Ishikawa (cell line): ENCODE measurements at regions not wholly inside any gene's neighbourhood (a gene's known extent, or its start where the extent isn't known, plus 50 kb on each side); places are given as distances from the start of the nearest gene placed in this dataset.

ENCODE experiments used
- CEBPB ChIP-seq: IDR thresholded peaks from 2 replicates; pipeline ENCODE4 v1.6.1; 2012
- CREB1 ChIP-seq: IDR thresholded peaks from 2 replicates; pipeline ENCODE4 v1.6.1; 2012; ENCODE audit warnings: low read depth
- EGR1 ChIP-seq: IDR thresholded peaks from 2 replicates; pipeline ENCODE4 v1.6.1; 2012
- EP300 ChIP-seq: IDR thresholded peaks from 2 replicates; pipeline ENCODE4 v1.6.1; 2012; ENCODE audit warnings: borderline replicate concordance
- FOXM1 ChIP-seq: IDR thresholded peaks from 2 replicates; pipeline ENCODE4 v1.6.1; 2012; ENCODE audit warnings: low read depth, borderline replicate concordance
- MAX ChIP-seq: IDR thresholded peaks from 2 replicates; pipeline ENCODE4 v1.6.1; 2012
- NFIC ChIP-seq: IDR thresholded peaks from 2 replicates; pipeline ENCODE4 v1.6.1; 2012
- RAD21 ChIP-seq: IDR thresholded peaks from 2 replicates; pipeline ENCODE4 v1.6.1; 2012; ENCODE audit warnings: low read depth
- REST ChIP-seq: IDR thresholded peaks from 2 replicates; pipeline ENCODE4 v1.6.1; 2012; ENCODE audit warnings: low read depth, mild to moderate bottlenecking
- TAF1 ChIP-seq: IDR thresholded peaks from 2 replicates; pipeline ENCODE4 v1.6.1; 2012; ENCODE audit warnings: low read depth, mild to moderate bottlenecking
- TCF12 ChIP-seq: IDR thresholded peaks from 2 replicates; pipeline ENCODE4 v1.6.1; 2012; ENCODE audit warnings: low read depth
- TEAD4 ChIP-seq: IDR thresholded peaks from 2 replicates; pipeline ENCODE4 v1.6.1; 2012
- YY1 ChIP-seq: IDR thresholded peaks from 2 replicates; pipeline ENCODE4 v1.6.1; 2012; ENCODE audit warnings: low read depth
- ZBTB7A ChIP-seq: IDR thresholded peaks from 2 replicates; pipeline ENCODE4 v1.6.1; 2012; ENCODE audit warnings: low read depth
- TF ChIP-seq, protein P1 (sequence below): IDR thresholded peaks from 2 replicates; pipeline ENCODE4 v1.6.1; 2012

DNA sequence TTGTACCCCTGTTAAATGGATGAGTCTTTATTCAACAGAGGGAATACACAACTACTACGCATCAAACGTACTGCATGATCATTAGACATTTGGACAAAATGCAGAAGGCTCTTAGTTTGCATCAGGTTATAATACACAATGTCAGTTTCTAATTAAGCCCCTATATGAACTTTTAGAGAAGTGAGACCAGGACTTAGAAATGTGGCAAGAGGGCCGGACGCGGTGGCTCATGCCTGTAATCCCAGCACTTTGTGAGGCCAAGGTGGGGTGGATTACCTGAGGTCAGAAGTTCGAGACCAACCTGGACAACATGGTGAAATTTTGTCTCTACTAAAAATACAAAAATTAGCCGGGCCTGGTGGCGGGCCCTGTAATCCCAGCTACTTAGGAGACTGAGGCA is 76.3 kb upstream of the MGMT start:
- TF ChIP-seq FOXM1 (no peak), ZBTB7A (no peak), CREB1 (no peak), CEBPB (no peak), REST (no peak), TCF12 (no peak), RAD21 (no peak), TEAD4 (no peak), NFIC (no peak), EGR1 (no peak), EP300 (no peak), TAF1 (no peak), MAX (no peak), YY1 (no peak)
- TF ChIP-seq, protein P1, sequence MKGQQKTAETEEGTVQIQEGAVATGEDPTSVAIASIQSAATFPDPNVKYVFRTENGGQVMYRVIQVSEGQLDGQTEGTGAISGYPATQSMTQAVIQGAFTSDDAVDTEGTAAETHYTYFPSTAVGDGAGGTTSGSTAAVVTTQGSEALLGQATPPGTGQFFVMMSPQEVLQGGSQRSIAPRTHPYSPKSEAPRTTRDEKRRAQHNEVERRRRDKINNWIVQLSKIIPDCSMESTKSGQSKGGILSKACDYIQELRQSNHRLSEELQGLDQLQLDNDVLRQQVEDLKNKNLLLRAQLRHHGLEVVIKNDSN: no peak

GRCh38 chr10:129391464-129391863 is 75.6 kb upstream of the MGMT start:
- TF ChIP-seq RAD21: no peak
- TF ChIP-seq EGR1: no peak
- no peak for TF ChIP-seq CREB1
- TF ChIP-seq EP300: no peak
- TF ChIP-seq FOXM1: no peak
- TF ChIP-seq CEBPB: no peak
- no peak for TF ChIP-seq TAF1
- TF ChIP-seq REST: no peak
- no peak for TF ChIP-seq NFIC
- TF ChIP-seq TCF12: no peak
- TF ChIP-seq, protein P1: no peak
- TF ChIP-seq YY1: no peak
- no peak for TF ChIP-seq TEAD4
- TF ChIP-seq ZBTB7A: no peak
- TF ChIP-seq MAX: no peak

DNA sequence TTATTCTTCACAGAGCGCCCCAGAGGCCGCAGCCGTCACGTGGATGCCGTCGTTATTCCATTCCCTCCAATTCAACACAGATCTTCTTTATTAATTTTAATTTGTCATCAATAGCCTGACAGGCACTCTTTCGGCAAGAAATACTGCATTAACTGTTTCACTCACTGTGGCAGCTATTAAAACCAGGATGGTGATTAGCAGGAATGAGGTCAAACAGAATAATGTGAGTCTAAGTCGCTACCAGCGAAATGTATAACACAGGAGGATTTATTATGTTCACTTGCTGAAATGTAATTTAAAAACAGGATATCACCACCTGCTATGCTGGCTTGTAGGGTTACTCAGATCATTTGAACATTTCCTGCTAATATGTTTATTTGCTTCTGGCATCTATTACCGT is 74.2 kb upstream of the MGMT start:
- TF ChIP-seq EP300: no peak
- TF ChIP-seq ZBTB7A: no peak
- no peak for TF ChIP-seq FOXM1
- no peak for TF ChIP-seq EGR1
- no peak for TF ChIP-seq TEAD4
- TF ChIP-seq REST: no peak
- no peak for TF ChIP-seq NFIC
- TF ChIP-seq RAD21: no peak
- no peak for TF ChIP-seq TAF1
- no peak for TF ChIP-seq YY1
- TF ChIP-seq CREB1: no peak
- TF ChIP-seq CEBPB: no peak
- TF ChIP-seq TCF12: no peak
- TF ChIP-seq, protein P1: no peak
- no peak for TF ChIP-seq MAX

- TF ChIP-seq TCF12 (no peak), EP300 (no peak), MAX (no peak), ZBTB7A (no peak), RAD21 (no peak), TEAD4 (no peak), REST (no peak), CREB1 (no peak), NFIC (no peak), TAF1 (no peak), CEBPB (no peak), EGR1 (no peak), YY1 (no peak), FOXM1 (no peak)
- TF ChIP-seq, protein P1: no peak
Observed at GRCh38 chr10:129393812-129394211, 73.2 kb upstream of the MGMT start.
